H9 (cell line): ENCODE measurements at regions not wholly inside any gene's neighbourhood (a gene's known extent, or its start where the extent isn't known, plus 50 kb on each side); places are given as distances from the start of the nearest gene placed in this dataset.
"Not testable (repeated sequence)": the region's sequence is repeated elsewhere in the genome, so short reads cannot be mapped to it uniquely, and the experiment has no call there.

ENCODE experiments used
- DNase-seq: peaks from one replicate; pipeline ENCODE4 v3.0.0-alpha.2; 2017
- H2AFZ ChIP-seq: one replicate; pipeline ENCODE4 v1.6.1; 2013; ENCODE audit warnings: mild to moderate bottlenecking, low read length, control low read depth, moderate library complexity
- H2AK5ac ChIP-seq: 2 replicates; pipeline ENCODE4 v1.6.1; 2013; ENCODE audit warnings: low read length, control low read depth, mixed read lengths; ENCODE audit not compliant: insufficient read length
- H2BK120ac ChIP-seq: one replicate; pipeline ENCODE4 v1.6.1; 2013; ENCODE audit warnings: low read depth, mild to moderate bottlenecking, low read length, control low read depth, inconsistent platforms; ENCODE audit not compliant: poor library complexity, severe bottlenecking
- H2BK12ac ChIP-seq: 2 replicates; pipeline ENCODE4 v1.6.1; 2013; ENCODE audit warnings: low read length, control low read depth, mixed read lengths, low read depth; ENCODE audit not compliant: insufficient read length
- H2BK15ac ChIP-seq: 2 replicates; pipeline ENCODE4 v1.6.1; 2013; ENCODE audit warnings: low read depth, low read length, control low read depth
- H2BK20ac ChIP-seq: one replicate; pipeline ENCODE4 v1.6.1; 2013; ENCODE audit warnings: low read depth, mild to moderate bottlenecking, low read length, control low read depth, inconsistent platforms; ENCODE audit not compliant: poor library complexity, severe bottlenecking
- H2BK5ac ChIP-seq: 2 replicates; pipeline ENCODE4 v1.6.1; 2013; ENCODE audit warnings: low read length, control low read depth, mixed read lengths; ENCODE audit not compliant: insufficient read length
- H3K14ac ChIP-seq: 2 replicates; pipeline ENCODE4 v1.6.1; 2013; ENCODE audit warnings: low read length, control low read depth; ENCODE audit not compliant: insufficient read depth
- H3K18ac ChIP-seq: 2 replicates; pipeline ENCODE4 v1.6.1; 2013; ENCODE audit warnings: low read depth, mild to moderate bottlenecking, mixed read lengths, low read length, control low read depth; ENCODE audit not compliant: insufficient read length
- H3K23ac ChIP-seq: 2 replicates; pipeline ENCODE4 v1.6.1; 2013; ENCODE audit warnings: low read length, control low read depth, mixed read lengths, low read depth; ENCODE audit not compliant: insufficient read length
- H3K23me2 ChIP-seq: 2 replicates; pipeline ENCODE4 v1.6.1; 2013; ENCODE audit warnings: low read depth, mild to moderate bottlenecking, mixed read lengths, low read length, control low read depth; ENCODE audit not compliant: insufficient read length, poor library complexity, severe bottlenecking
- H3K27ac ChIP-seq: 2 replicates; pipeline ENCODE4 v1.5.1; 2013; ENCODE audit warnings: low read length, control low read depth, mixed read lengths, low read depth; ENCODE audit not compliant: insufficient read length
- H3K27me3 ChIP-seq: 2 replicates; pipeline ENCODE4 v1.6.1; 2013; ENCODE audit warnings: low read length, control low read depth, inconsistent platforms; ENCODE audit not compliant: insufficient read depth
- H3K4ac ChIP-seq: 2 replicates; pipeline ENCODE4 v1.6.1; 2013; ENCODE audit warnings: low read depth, mild to moderate bottlenecking, control low read depth, inconsistent platforms, low read length, moderate library complexity
- H3K4me1 ChIP-seq: 2 replicates; pipeline ENCODE4 v1.6.1; 2013; ENCODE audit warnings: low read length, control low read depth, inconsistent platforms; ENCODE audit not compliant: insufficient read depth
- H3K4me2 ChIP-seq: 2 replicates; pipeline ENCODE4 v1.6.1; 2013; ENCODE audit warnings: low read length, control low read depth, mixed read lengths; ENCODE audit not compliant: insufficient read length, insufficient read depth
- H3K56ac ChIP-seq: 2 replicates; pipeline ENCODE4 v1.6.1; 2013; ENCODE audit warnings: low read depth, mild to moderate bottlenecking, mixed read lengths, low read length, control low read depth; ENCODE audit not compliant: insufficient read length
- H3K79me1 ChIP-seq: 2 replicates; pipeline ENCODE4 v1.6.1; 2013; ENCODE audit warnings: low read depth, mild to moderate bottlenecking, moderate library complexity, low read length, control low read depth, inconsistent platforms; ENCODE audit not compliant: insufficient read depth, poor library complexity, severe bottlenecking
- H3K79me2 ChIP-seq: 2 replicates; pipeline ENCODE4 v1.6.1; 2013; ENCODE audit warnings: low read length, control low read depth, inconsistent platforms; ENCODE audit not compliant: insufficient read depth
- H3K9ac ChIP-seq: 2 replicates; pipeline ENCODE4 v1.6.1; 2013; ENCODE audit warnings: low read length, control low read depth, mixed read lengths; ENCODE audit not compliant: insufficient read length; ENCODE audit errors: extremely low read depth
- H3K9me3 ChIP-seq: one replicate; pipeline ENCODE4 v1.6.1; 2013; ENCODE audit warnings: low read depth, low read length, inconsistent platforms; ENCODE audit not compliant: control insufficient read depth
- H3T11ph ChIP-seq: one replicate; pipeline ENCODE4 v1.6.1; 2013; ENCODE audit warnings: mild to moderate bottlenecking, low read length, control low read depth, inconsistent platforms
- H4K20me1 ChIP-seq: one replicate; pipeline ENCODE4 v1.6.1; 2013; ENCODE audit not compliant: control insufficient read depth, insufficient read length, insufficient read depth
- H4K5ac ChIP-seq: 2 replicates; pipeline ENCODE4 v1.6.1; 2013; ENCODE audit warnings: low read depth, mild to moderate bottlenecking, mixed read lengths, low read length, control low read depth; ENCODE audit not compliant: insufficient read length
- H4K8ac ChIP-seq: replicated peaks from 2 replicates; pipeline ENCODE4 v1.6.1; 2013; ENCODE audit warnings: low read length, control low read depth, mixed read lengths, low read depth; ENCODE audit not compliant: insufficient read length
- H4K91ac ChIP-seq: 2 replicates; pipeline ENCODE4 v1.6.1; 2013; ENCODE audit warnings: low read depth, mild to moderate bottlenecking, moderate library complexity, mixed read lengths, low read length, control low read depth; ENCODE audit not compliant: insufficient read length
- H3K27ac Mint-ChIP-seq, 3 experiments: 2 replicates in 2 of 3; 3 replicates in 1 of 3; pipeline ENCODE4 v1.8.0; 2020 to 2021; ENCODE audit warnings: mixed read lengths in 3 of 3, mild to moderate bottlenecking in 1 of 3, moderate library complexity in 1 of 3
- H3K27me3 Mint-ChIP-seq: 2 replicates; pipeline ENCODE4 v1.8.0; 2021; ENCODE audit warnings: low read depth, mild to moderate bottlenecking, moderate library complexity, mixed read lengths
- H3K36me3 Mint-ChIP-seq, 3 experiments: 2 replicates in 2 of 3; 3 replicates in 1 of 3; pipeline ENCODE4 v1.8.0; 2020 to 2021; ENCODE audit warnings: low read depth in 3 of 3, mixed read lengths in 3 of 3; ENCODE audit not compliant: insufficient read depth in 1 of 3
- H3K4me1 Mint-ChIP-seq, 2 experiments: 2 replicates each; pipeline ENCODE4 v1.8.0; 2020; ENCODE audit warnings: mixed read lengths in 2 of 2
- H3K4me3 Mint-ChIP-seq, 2 experiments: 2 replicates in 1 of 2; 3 replicates in 1 of 2; pipeline ENCODE4 v1.8.0; 2020 to 2021; ENCODE audit warnings: mild to moderate bottlenecking in 2 of 2, mixed read lengths in 2 of 2, moderate library complexity in 1 of 2
- H3K9me3 Mint-ChIP-seq, 2 experiments: 2 replicates in 1 of 2; 3 replicates in 1 of 2; pipeline ENCODE4 v1.8.0; 2020; ENCODE audit warnings: mild to moderate bottlenecking in 2 of 2, mixed read lengths in 2 of 2, moderate library complexity in 1 of 2
- WGBS: extraction: QIAGEN DNeasy Blood & Tissue Kit; methylation state at CpG from one replicate; pipeline ENCODE4 v1.1.7; 2013; ENCODE audit warnings: missing lambda C conversion rate, low lambda C conversion rate, mixed read lengths; ENCODE audit not compliant: insufficient read length; ENCODE audit errors: extremely low coverage; 5-methylcytosine and 5-hydroxymethylcytosine counted together

DNA sequence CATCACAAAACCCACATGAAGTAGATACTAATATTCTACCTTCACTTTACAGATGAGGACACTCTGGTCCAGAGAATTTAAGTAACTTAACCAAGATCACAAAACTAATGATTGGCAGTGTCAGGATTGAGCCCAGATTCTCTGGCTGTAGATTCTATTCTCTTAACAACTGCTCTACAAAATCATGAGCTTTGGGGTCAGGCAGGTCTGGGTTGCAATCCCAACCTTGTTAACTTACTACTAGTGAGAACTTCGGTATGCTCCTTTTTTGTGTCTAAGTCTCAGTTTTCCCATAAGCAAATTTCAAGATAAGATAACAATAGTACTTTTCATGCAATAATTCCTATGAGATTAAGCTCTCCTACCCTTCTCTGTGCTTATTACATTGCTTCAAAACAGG, 127.5 kb downstream of the SPDYE17 start:
- not testable (repeated sequence) for DNase-seq, H3K9me3 Mint-ChIP-seq, H3K4me1 ChIP-seq, H3K23me2 ChIP-seq, H3K4me1 Mint-ChIP-seq, H3K4me2 ChIP-seq, H3K9me3 ChIP-seq, H2AK5ac ChIP-seq, H4K8ac ChIP-seq, H3K27ac Mint-ChIP-seq, H4K5ac ChIP-seq, H3K18ac ChIP-seq, H3K9ac ChIP-seq, H3K56ac ChIP-seq, H3K79me2 ChIP-seq, H3K4me3 Mint-ChIP-seq, H2AFZ ChIP-seq, H3K27me3 Mint-ChIP-seq, H3K79me1 ChIP-seq, H2BK120ac ChIP-seq, H2BK20ac ChIP-seq, H3K14ac ChIP-seq, H3K27me3 ChIP-seq, H2BK12ac ChIP-seq, H2BK15ac ChIP-seq, H4K20me1 ChIP-seq, H3K23ac ChIP-seq, H2BK5ac ChIP-seq, H3T11ph ChIP-seq, H4K91ac ChIP-seq, H3K4ac ChIP-seq, H3K36me3 Mint-ChIP-seq, H3K27ac ChIP-seq
- WGBS: no CpG with 5 or more reads among the region's 1 CpG

GRCh38 chr7:76901944-76902710, 130.0 kb downstream of the SPDYE17 start:
- H4K5ac ChIP-seq, H2BK15ac ChIP-seq, H3K9me3 ChIP-seq, H3K23me2 ChIP-seq, H4K8ac ChIP-seq, DNase-seq, H4K91ac ChIP-seq, H4K20me1 ChIP-seq, H3K4ac ChIP-seq, H2BK5ac ChIP-seq, H3K9me3 Mint-ChIP-seq, H3K4me2 ChIP-seq, H3K27me3 Mint-ChIP-seq, H3K56ac ChIP-seq, H3K4me1 ChIP-seq, H2BK12ac ChIP-seq, H3K23ac ChIP-seq, H2BK120ac ChIP-seq, H3K79me1 ChIP-seq, H3K27ac Mint-ChIP-seq, H2AFZ ChIP-seq, H3K36me3 Mint-ChIP-seq, H3K9ac ChIP-seq, H3K27ac ChIP-seq, H3K27me3 ChIP-seq, H2BK20ac ChIP-seq, H3T11ph ChIP-seq, H2AK5ac ChIP-seq, H3K18ac ChIP-seq, H3K4me3 Mint-ChIP-seq, H3K14ac ChIP-seq, H3K4me1 Mint-ChIP-seq, H3K79me2 ChIP-seq: not testable (repeated sequence)
- no CpG with 5 or more reads among the region's 6 CpGs for WGBS
